Immature natural killer cell (primary cell): ENCODE measurements at regions not wholly inside any gene's neighbourhood (a gene's known extent, or its start where the extent isn't known, plus 50 kb on each side); places are given as distances from the start of the nearest gene placed in this dataset.
"Not testable (repeated sequence)": the region's sequence is repeated elsewhere in the genome, so short reads cannot be mapped to it uniquely, and the experiment has no call there.

Experiments used
- DNase-seq, 3 donors: peaks; one replicate each; pipeline ENCODE4 v3.0.0; 2022; ENCODE audit warnings: mixed read lengths in 1 of 3
- H3K27ac Mint-ChIP-seq, 6 donors: one replicate each; pipeline ENCODE4 v1.8.0; 2020; ENCODE audit warnings: mixed read lengths in 6 of 6, mild to moderate bottlenecking in 5 of 6, inconsistent platforms in 4 of 6, moderate library complexity in 3 of 6
- H3K27me3 Mint-ChIP-seq, 3 donors: one replicate each; pipeline ENCODE4 v1.8.0; 2020 to 2021; ENCODE audit warnings: low read depth in 3 of 3, mild to moderate bottlenecking in 3 of 3, mixed read lengths in 3 of 3, moderate library complexity in 3 of 3, inconsistent platforms in 1 of 3
- H3K36me3 Mint-ChIP-seq, 3 donors: one replicate each; pipeline ENCODE4 v1.8.0; 2020; ENCODE audit warnings: mixed read lengths in 3 of 3, inconsistent platforms in 2 of 3, mild to moderate bottlenecking in 2 of 3
- H3K4me1 Mint-ChIP-seq, 2 donors: one replicate each; pipeline ENCODE4 v1.8.0; 2020; ENCODE audit warnings: inconsistent platforms in 2 of 2, mild to moderate bottlenecking in 2 of 2, mixed read lengths in 2 of 2, moderate library complexity in 1 of 2
- H3K4me3 Mint-ChIP-seq, 5 donors: one replicate each; pipeline ENCODE4 v1.8.0; 2020; ENCODE audit warnings: mild to moderate bottlenecking in 5 of 5, mixed read lengths in 5 of 5, inconsistent platforms in 3 of 5, moderate library complexity in 3 of 5
- H3K9me3 Mint-ChIP-seq, 6 donors: one replicate each; pipeline ENCODE4 v1.8.0; 2020; ENCODE audit warnings: mild to moderate bottlenecking in 6 of 6, mixed read lengths in 6 of 6, inconsistent platforms in 4 of 6, moderate library complexity in 3 of 6

- peaks cover 0 to 2% (median 0%) of the 10 kb centered on the region in 6 donors for H3K9me3 Mint-ChIP-seq
- no peak overlapping the region for H3K4me3 Mint-ChIP-seq
- H3K4me1 Mint-ChIP-seq, result peaks cover 0 to 6% of the 10 kb centered on the region in 2 donors
- no peak overlapping the region for H3K27ac Mint-ChIP-seq
- H3K27me3 Mint-ChIP-seq, result no peaks in the 10 kb centered on the region
- no peaks in the 10 kb centered on the region for H3K36me3 Mint-ChIP-seq
- DNase-seq, result no peak
Measured at GRCh38 chr6:141753180-141753579, 379.5 kb upstream of the GJE1 start.

- no peak for DNase-seq
- no peak overlapping the region for H3K27ac Mint-ChIP-seq
- no peak overlapping the region for H3K4me3 Mint-ChIP-seq
- H3K36me3 Mint-ChIP-seq, result no peaks in the 10 kb centered on the region
- H3K4me1 Mint-ChIP-seq, result peaks cover 0 to 6% of the 10 kb centered on the region in 2 donors
- peaks cover 0 to 2% (median 0%) of the 10 kb centered on the region in 6 donors for H3K9me3 Mint-ChIP-seq
- H3K27me3 Mint-ChIP-seq, result no peaks in the 10 kb centered on the region
Measured at GRCh38 chr6:141752677-141753076, 380.0 kb upstream of the GJE1 start.

GRCh38 chr6:141746324-141746723 lies 386.4 kb upstream of the GJE1 start:
- H3K27ac Mint-ChIP-seq, H3K4me1 Mint-ChIP-seq, H3K4me3 Mint-ChIP-seq, H3K36me3 Mint-ChIP-seq, H3K27me3 Mint-ChIP-seq, DNase-seq: not testable (repeated sequence)
- H3K9me3 Mint-ChIP-seq, result peaks cover 0 to 21% (median 9%) of the 10 kb centered on the region in 6 donors

- Mint-ChIP-seq H3K4me3 (no peak overlapping the region), H3K36me3 (peaks cover 0 to 4% (median 0%) of the 10 kb centered on the region in 3 donors), H3K4me1 (no peaks in the 10 kb centered on the region), H3K27ac (no peak overlapping the region), H3K9me3 (peaks cover 0 to 23% (median 10%) of the 10 kb centered on the region in 6 donors), H3K27me3 (peaks cover 2% of the 10 kb centered on the region in 3 donors)
- no peak for DNase-seq
Measured at GRCh38 chr6:141744971-141745370, 387.8 kb upstream of the GJE1 start.

- no peak overlapping the region for H3K27ac Mint-ChIP-seq
Measured at GRCh38 chr6:141744194-141744925, 388.4 kb upstream of the GJE1 start.

GRCh38 chr6:141736104-141736503 lies 396.6 kb upstream of the GJE1 start:
- DNase-seq, result no peak
- Mint-ChIP-seq H3K36me3 (no peaks in the 10 kb centered on the region), H3K4me3 (no peak overlapping the region), H3K27ac (no peak overlapping the region), H3K9me3 (peaks cover 0 to 9% (median 0%) of the 10 kb centered on the region in 6 donors), H3K4me1 (no peaks in the 10 kb centered on the region), H3K27me3 (peaks cover 0 to 2% (median 0%) of the 10 kb centered on the region in 3 donors)

More at GRCh38 chr6:141744194-141744925, 388.4 kb upstream of the GJE1 start:
- no peaks in the 10 kb centered on the region for H3K4me1 Mint-ChIP-seq
- H3K4me3 Mint-ChIP-seq, result no peak overlapping the region
- H3K27me3 Mint-ChIP-seq, result peaks cover 2% of the 10 kb centered on the region in 3 donors
- peaks cover 0 to 4% (median 0%) of the 10 kb centered on the region in 3 donors for H3K36me3 Mint-ChIP-seq
- peaks cover 0 to 23% (median 10%) of the 10 kb centered on the region in 6 donors for H3K9me3 Mint-ChIP-seq
- no peak for DNase-seq

GRCh38 chr6:141735126-141735525 lies 397.6 kb upstream of the GJE1 start:
- H3K9me3 Mint-ChIP-seq, result peaks cover 0 to 5% (median 0%) of the 10 kb centered on the region in 6 donors
- no peak overlapping the region for H3K4me3 Mint-ChIP-seq
- H3K27me3 Mint-ChIP-seq, result no peaks in the 10 kb centered on the region
- no peak for DNase-seq
- no peaks in the 10 kb centered on the region for H3K36me3 Mint-ChIP-seq
- H3K27ac Mint-ChIP-seq, result no peak overlapping the region
- no peaks in the 10 kb centered on the region for H3K4me1 Mint-ChIP-seq

GRCh38 chr6:141734071-141734840 lies 398.5 kb upstream of the GJE1 start:
- Mint-ChIP-seq H3K9me3 (peaks cover 0 to 5% (median 0%) of the 10 kb centered on the region in 6 donors), H3K36me3 (no peaks in the 10 kb centered on the region), H3K4me3 (no peak overlapping the region), H3K27me3 (no peaks in the 10 kb centered on the region), H3K4me1 (no peaks in the 10 kb centered on the region), H3K27ac (no peak overlapping the region)
- no peak for DNase-seq

GRCh38 chr6:141729146-141729545 lies 403.6 kb upstream of the GJE1 start:
- no peaks in the 10 kb centered on the region for H3K4me1 Mint-ChIP-seq
- no peak overlapping the region for H3K4me3 Mint-ChIP-seq
- no peak overlapping the region for H3K27ac Mint-ChIP-seq
- peaks cover 0 to 4% (median 2%) of the 10 kb centered on the region in 6 donors for H3K9me3 Mint-ChIP-seq
- no peak for DNase-seq
- H3K27me3 Mint-ChIP-seq, result peaks cover 0 to 2% (median 0%) of the 10 kb centered on the region in 3 donors
- H3K36me3 Mint-ChIP-seq, result no peaks in the 10 kb centered on the region

- Mint-ChIP-seq H3K9me3 (peaks cover 0 to 4% (median 2%) of the 10 kb centered on the region in 6 donors), H3K27me3 (peaks cover 0 to 2% (median 0%) of the 10 kb centered on the region in 3 donors), H3K4me3 (no peak overlapping the region), H3K27ac (no peak overlapping the region), H3K4me1 (no peaks in the 10 kb centered on the region), H3K36me3 (no peaks in the 10 kb centered on the region)
- no peak for DNase-seq
Measured at GRCh38 chr6:141728330-141728729, 404.4 kb upstream of the GJE1 start.

GRCh38 chr6:141726248-141726647 lies 406.5 kb upstream of the GJE1 start:
- Mint-ChIP-seq H3K36me3 (no peaks in the 10 kb centered on the region), H3K4me3 (no peak overlapping the region), H3K27ac (no peak overlapping the region), H3K27me3 (peaks cover 0 to 2% (median 0%) of the 10 kb centered on the region in 3 donors), H3K9me3 (peaks cover 0 to 4% (median 2%) of the 10 kb centered on the region in 6 donors), H3K4me1 (no peaks in the 10 kb centered on the region)
- DNase-seq, result no peak

GRCh38 chr6:141724731-141725130 lies 408.0 kb upstream of the GJE1 start:
- Mint-ChIP-seq H3K4me1 (no peaks in the 10 kb centered on the region), H3K27ac (no peak overlapping the region), H3K4me3 (no peak overlapping the region), H3K9me3 (peaks cover 0 to 4% (median under 1%) of the 10 kb centered on the region in 6 donors), H3K27me3 (peaks cover 0 to 2% (median 0%) of the 10 kb centered on the region in 3 donors), H3K36me3 (no peaks in the 10 kb centered on the region)
- DNase-seq, result no peak

GRCh38 chr6:141719476-141719875 lies 413.2 kb upstream of the GJE1 start:
- H3K27ac Mint-ChIP-seq, result no peak overlapping the region
- no peaks in the 10 kb centered on the region for H3K36me3 Mint-ChIP-seq
- H3K4me1 Mint-ChIP-seq, result no peaks in the 10 kb centered on the region
- no peak for DNase-seq
- H3K27me3 Mint-ChIP-seq, result peaks cover 0 to 2% (median 0%) of the 10 kb centered on the region in 3 donors
- peaks cover 0 to 5% (median 2%) of the 10 kb centered on the region in 6 donors for H3K9me3 Mint-ChIP-seq
- no peak overlapping the region for H3K4me3 Mint-ChIP-seq

GRCh38 chr6:141705431-141705830 lies 427.3 kb upstream of the GJE1 start:
- Mint-ChIP-seq H3K9me3 (peaks cover 0 to 2% (median 0%) of the 10 kb centered on the region in 6 donors), H3K4me1 (no peaks in the 10 kb centered on the region), H3K4me3 (no peak overlapping the region), H3K27me3 (peaks cover 0 to 3% (median 1%) of the 10 kb centered on the region in 3 donors), H3K36me3 (no peaks in the 10 kb centered on the region), H3K27ac (no peak overlapping the region)
- DNase-seq, result no peak
